Transverse colon (tissue), 4 donors: ENCODE measurements at regions not wholly inside any gene's neighbourhood (a gene's known extent, or its start where the extent isn't known, plus 50 kb on each side); places are given as distances from the start of the nearest gene placed in this dataset.

ENCODE experiments used
- DNase-seq: peaks from one replicate; pipeline ENCODE4 v3.0.0-alpha.2; 2019
- H3K27ac ChIP-seq, 4 donors: fragments of 200-600 bp; sonication (generic); 2 replicates each; pipeline ENCODE4 v1.5.1; 2016 to 2018; ENCODE audit warnings: inconsistent platforms in 4 of 4
- H3K27me3 ChIP-seq: fragments of 200-600 bp; sonication (generic); 2 replicates; pipeline ENCODE4 v1.5.1; 2017; ENCODE audit warnings: inconsistent platforms
- H3K36me3 ChIP-seq, 4 donors: fragments of 200-600 bp; sonication (generic); 2 replicates each; pipeline ENCODE4 v1.5.1; 2017 to 2019; ENCODE audit warnings: inconsistent platforms in 4 of 4
- H3K4me1 ChIP-seq, 4 donors: fragments of 200-600 bp; sonication (generic); 2 replicates each; pipeline ENCODE4 v1.5.1; 2017 to 2020; ENCODE audit warnings: inconsistent platforms in 4 of 4
- H3K4me3 ChIP-seq, 4 donors: fragments of 200-600 bp; sonication (generic); 1 replicate in 1 of 4; 2 replicates in 3 of 4; pipeline versions ENCODE4 v1.5.1 to v1.6.1; 2017 to 2019; ENCODE audit warnings: inconsistent platforms in 4 of 4
- H3K9me3 ChIP-seq, 2 donors: fragments of 200-600 bp; sonication (generic); 2 replicates each; pipeline ENCODE4 v1.5.1; 2017 to 2019; ENCODE audit warnings: inconsistent platforms in 2 of 2
- EP300 ChIP-seq: sonication (generic); formaldehyde crosslinking; IDR thresholded peaks from one replicate; pipeline ENCODE4 v1.6.1; 2017; ENCODE audit warnings: antibody characterized with exemption, low read depth
- POLR2A ChIP-seq: fragments of 450-650 bp; IDR thresholded peaks from one replicate; pipeline ENCODE4 v1.6.1; 2016; ENCODE audit warnings: antibody characterized with exemption, mild to moderate bottlenecking, moderate library complexity
- POLR2AphosphoS5 ChIP-seq, 3 donors: sonication (generic); formaldehyde crosslinking; IDR thresholded peaks; one replicate each; pipeline ENCODE4 v1.6.1; 2016; ENCODE audit warnings: antibody characterized with exemption in 3 of 3
- WGBS, 2 donors: methylation state at CpG; one replicate each; pipeline ENCODE4 v1.1.5; 2018; ENCODE audit warnings: low coverage in 1 of 2; 5-methylcytosine and 5-hydroxymethylcytosine counted together
- in situ Hi-C, 4 donors: fragments of 200-750 bp; cut with MboI; loops; one replicate each; pipeline versions ENCODE4 v1.15.0 to v1.15.1; 2017; ENCODE audit warnings: low sequenced_read_pairs in 3 of 4, low pct_ligation_motif_present in 1 of 4, low pct_unique_long_range_greater_than_20kb in 1 of 4
- intact Hi-C: fragments of 100-400 bp; cut with DNase I; formaldehyde crosslinking; loops from one replicate; pipeline ENCODE4 v1.15.1; 2023; ENCODE audit warnings: low total_unique reads
- TF ChIP-seq, protein P1 (sequence below), 5 experiments: fragments of 200-600 bp in 3 of 5; fragments of 450-650 bp in 2 of 5; sonication (generic) in 3 of 5; IDR thresholded peaks; 1 replicate in 2 of 5; 2 replicates in 3 of 5; pipeline ENCODE4 v1.5.1; 2016 to 2017; ENCODE audit warnings: antibody characterized with exemption in 5 of 5, inconsistent platforms in 3 of 5, mild to moderate bottlenecking in 2 of 5, moderate library complexity in 1 of 5

- TF ChIP-seq, protein P1, sequence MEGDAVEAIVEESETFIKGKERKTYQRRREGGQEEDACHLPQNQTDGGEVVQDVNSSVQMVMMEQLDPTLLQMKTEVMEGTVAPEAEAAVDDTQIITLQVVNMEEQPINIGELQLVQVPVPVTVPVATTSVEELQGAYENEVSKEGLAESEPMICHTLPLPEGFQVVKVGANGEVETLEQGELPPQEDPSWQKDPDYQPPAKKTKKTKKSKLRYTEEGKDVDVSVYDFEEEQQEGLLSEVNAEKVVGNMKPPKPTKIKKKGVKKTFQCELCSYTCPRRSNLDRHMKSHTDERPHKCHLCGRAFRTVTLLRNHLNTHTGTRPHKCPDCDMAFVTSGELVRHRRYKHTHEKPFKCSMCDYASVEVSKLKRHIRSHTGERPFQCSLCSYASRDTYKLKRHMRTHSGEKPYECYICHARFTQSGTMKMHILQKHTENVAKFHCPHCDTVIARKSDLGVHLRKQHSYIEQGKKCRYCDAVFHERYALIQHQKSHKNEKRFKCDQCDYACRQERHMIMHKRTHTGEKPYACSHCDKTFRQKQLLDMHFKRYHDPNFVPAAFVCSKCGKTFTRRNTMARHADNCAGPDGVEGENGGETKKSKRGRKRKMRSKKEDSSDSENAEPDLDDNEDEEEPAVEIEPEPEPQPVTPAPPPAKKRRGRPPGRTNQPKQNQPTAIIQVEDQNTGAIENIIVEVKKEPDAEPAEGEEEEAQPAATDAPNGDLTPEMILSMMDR (IDR thresholded peaks at IDR 0.05), result no peak
- TF ChIP-seq EP300 (no peak), POLR2A (no peak), POLR2AphosphoS5 (IDR thresholded peaks at IDR 0.05) (no peak)
Observed at GRCh38 chr13:73988461-73988860, 145.7 kb downstream of the KLF12 start.

GRCh38 chr13:73987618-73988017, 146.6 kb downstream of the KLF12 start:
- intact Hi-C loops (no loop called here), in situ Hi-C loops (no loop called here)
- Histone ChIP-seq H3K27ac (no peak overlapping the region), H3K27me3 (no peaks in the 10 kb centered on the region), H3K36me3 (no peaks in the 10 kb centered on the region), H3K9me3 (no peaks in the 10 kb centered on the region), H3K4me1 (peaks cover 0 to 14% (median 3%) of the 10 kb centered on the region in 4 donors), H3K4me3 (no peak overlapping the region)
- no peak for DNase-seq
- 83 to 98% methylated on average over 1 of the region's 1 CpG for WGBS, 2 donors
- TF ChIP-seq, protein P1 (IDR thresholded peaks at IDR 0.05), result no peak
- TF ChIP-seq EP300 (no peak), POLR2AphosphoS5 (IDR thresholded peaks at IDR 0.05) (no peak), POLR2A (no peak)

More at GRCh38 chr13:73988461-73988860, 145.7 kb downstream of the KLF12 start:
- intact Hi-C loops (no loop called here), in situ Hi-C loops (no loop called here)
- no peaks in the 10 kb centered on the region for H3K36me3 ChIP-seq
- H3K27ac ChIP-seq, result no peak overlapping the region
- H3K4me3 ChIP-seq, result no peak overlapping the region
- 80 to 93% methylated on average over 1 of the region's 1 CpG for WGBS, 2 donors
- DNase-seq, result no peak
- H3K4me1 ChIP-seq, result peaks cover 0 to 14% (median 3%) of the 10 kb centered on the region in 4 donors
- no peaks in the 10 kb centered on the region for H3K9me3 ChIP-seq
- H3K27me3 ChIP-seq, result no peaks in the 10 kb centered on the region

- H3K36me3 ChIP-seq, result no peaks in the 10 kb centered on the region
- TF ChIP-seq POLR2AphosphoS5 (IDR thresholded peaks at IDR 0.05), result no peak
- TF ChIP-seq POLR2A, result no peak
- TF ChIP-seq, protein P1 (IDR thresholded peaks at IDR 0.05), result no peak
- TF ChIP-seq EP300, result no peak
- intact Hi-C loops (no loop called here), in situ Hi-C loops (no loop called here)
- no peak overlapping the region for H3K4me3 ChIP-seq
- H3K27ac ChIP-seq, result no peak overlapping the region
- no peaks in the 10 kb centered on the region for H3K9me3 ChIP-seq
- no peak for DNase-seq
- WGBS, 2 donors, result 66 to 86% methylated on average over 3 of the region's 3 CpGs
- no peaks in the 10 kb centered on the region for H3K27me3 ChIP-seq
- peaks cover 0 to 14% (median 3%) of the 10 kb centered on the region in 4 donors for H3K4me1 ChIP-seq
Observed at GRCh38 chr13:73985783-73986182, 148.4 kb downstream of the KLF12 start.

GRCh38 chr13:73984949-73985691, 149.1 kb downstream of the KLF12 start:
- Histone ChIP-seq H3K27me3 (no peaks in the 10 kb centered on the region), H3K4me1 (peaks cover 0 to 14% (median 3%) of the 10 kb centered on the region in 4 donors), H3K36me3 (no peaks in the 10 kb centered on the region), H3K9me3 (no peaks in the 10 kb centered on the region), H3K27ac (no peak overlapping the region), H3K4me3 (no peak overlapping the region)
- intact Hi-C loops, result no loop called here
- DNase-seq, result no peak
- 84 to 100% methylated on average over 2 to 11 of the region's 11 CpGs for WGBS, 2 donors
- in situ Hi-C loops, result no loop called here
- TF ChIP-seq, protein P1 (IDR thresholded peaks at IDR 0.05), result no peak
- TF ChIP-seq POLR2AphosphoS5 (IDR thresholded peaks at IDR 0.05) (no peak), EP300 (no peak), POLR2A (no peak)
